ENCODE measurements at regions not wholly inside any gene's neighbourhood (a gene's known extent, or its start where the extent isn't known, plus 50 kb on each side); places are given as distances from the start of the nearest gene placed in this dataset.
"Not testable (repeated sequence)": the region's sequence is repeated elsewhere in the genome, so short reads cannot be mapped to it uniquely, and the experiment has no call there.

DNA sequence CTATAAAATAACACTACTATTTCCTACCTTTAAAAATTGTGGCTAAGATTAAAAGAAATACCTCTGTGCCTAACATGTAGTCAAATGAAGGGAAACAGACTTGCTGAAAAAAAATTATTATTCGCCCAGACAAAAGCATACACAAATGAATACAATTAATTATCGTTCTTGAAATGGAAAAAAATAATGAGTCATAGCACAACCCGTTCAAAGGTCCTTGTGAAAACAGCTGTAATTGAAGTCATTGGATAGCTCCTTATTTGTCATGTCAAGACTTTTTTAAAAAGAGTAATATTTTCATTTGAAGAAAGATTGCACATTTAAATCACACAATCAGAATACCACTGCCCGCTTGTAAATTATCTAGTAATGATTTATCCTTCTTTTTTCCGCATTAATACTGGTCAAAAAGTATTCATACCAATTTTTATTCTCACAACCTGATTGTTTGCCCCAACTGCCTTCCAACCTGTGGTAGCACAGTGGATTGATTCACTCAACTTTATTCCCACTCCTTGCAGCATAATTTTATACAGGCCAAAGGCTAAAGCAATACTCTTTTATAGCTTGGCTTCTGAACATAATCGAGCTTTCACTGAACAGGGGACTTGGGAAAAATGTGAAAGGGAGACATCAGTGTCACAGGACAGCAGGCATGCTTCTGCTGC, 655.2 kb upstream of the MAP3K7 start:
- no peak for DNase-seq

DNA sequence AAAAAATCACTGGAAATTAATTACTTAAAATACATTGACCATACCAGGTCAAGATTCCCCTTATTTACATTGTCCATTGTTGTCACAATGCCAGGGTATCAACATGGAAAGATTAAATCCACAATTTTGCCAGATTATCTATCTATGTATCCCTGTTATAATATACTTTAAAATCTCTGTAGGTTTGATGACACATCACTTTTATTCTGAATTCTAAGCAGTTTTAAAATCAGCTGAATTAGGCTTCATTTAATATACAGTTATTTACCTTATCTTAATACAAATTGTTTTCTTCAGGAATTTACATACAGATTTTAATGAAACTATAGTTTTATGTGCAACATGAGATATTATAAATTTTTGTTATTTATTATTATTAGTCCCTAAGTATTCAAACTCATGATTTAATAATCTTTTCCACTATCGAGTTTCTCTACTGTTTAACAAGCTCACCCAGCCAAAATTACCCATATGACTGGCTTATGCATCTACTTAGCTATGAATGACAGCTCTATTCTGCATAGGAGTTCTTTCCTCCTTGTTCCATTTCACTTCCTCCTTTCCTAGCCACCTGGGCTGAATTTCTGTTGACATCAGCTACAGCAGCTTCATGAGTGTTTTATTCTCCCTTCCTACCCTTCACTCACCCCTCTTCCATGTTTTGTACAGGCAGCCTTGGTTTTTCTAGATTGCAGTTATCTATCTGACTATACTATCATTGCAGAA, 654.2 kb upstream of the MAP3K7 start:
- no peak for DNase-seq

DNA sequence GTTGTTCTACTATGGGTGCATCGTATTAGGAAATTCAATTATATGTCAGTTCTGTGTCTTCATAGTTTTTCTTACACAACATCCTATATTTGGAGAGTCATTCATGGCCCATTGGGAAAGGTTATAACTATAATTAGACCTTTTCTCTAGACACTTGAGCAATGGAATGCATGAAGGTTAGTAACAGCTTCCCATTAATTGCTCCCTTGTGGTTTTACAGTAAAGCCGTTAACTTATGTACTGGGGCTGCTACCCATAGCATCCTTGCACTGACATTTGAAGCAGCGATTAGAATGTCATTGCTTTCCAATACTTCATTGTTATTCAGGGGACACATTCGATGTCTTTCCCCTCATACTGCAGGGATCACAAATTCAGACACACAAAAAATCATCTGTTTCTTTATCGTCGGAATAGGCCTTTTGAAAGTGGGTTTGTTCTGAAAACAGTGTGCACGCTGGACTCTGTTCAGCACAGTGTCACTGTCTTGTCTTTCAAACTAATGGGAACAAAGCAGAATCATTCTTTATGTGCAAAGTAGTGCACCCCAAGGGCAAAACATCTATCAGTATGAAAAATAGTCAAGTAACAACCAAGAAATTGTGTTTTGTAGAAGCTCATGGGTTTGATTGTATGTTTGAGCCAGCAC, 634.3 kb upstream of the MAP3K7 start:
- no peak for DNase-seq

DNA sequence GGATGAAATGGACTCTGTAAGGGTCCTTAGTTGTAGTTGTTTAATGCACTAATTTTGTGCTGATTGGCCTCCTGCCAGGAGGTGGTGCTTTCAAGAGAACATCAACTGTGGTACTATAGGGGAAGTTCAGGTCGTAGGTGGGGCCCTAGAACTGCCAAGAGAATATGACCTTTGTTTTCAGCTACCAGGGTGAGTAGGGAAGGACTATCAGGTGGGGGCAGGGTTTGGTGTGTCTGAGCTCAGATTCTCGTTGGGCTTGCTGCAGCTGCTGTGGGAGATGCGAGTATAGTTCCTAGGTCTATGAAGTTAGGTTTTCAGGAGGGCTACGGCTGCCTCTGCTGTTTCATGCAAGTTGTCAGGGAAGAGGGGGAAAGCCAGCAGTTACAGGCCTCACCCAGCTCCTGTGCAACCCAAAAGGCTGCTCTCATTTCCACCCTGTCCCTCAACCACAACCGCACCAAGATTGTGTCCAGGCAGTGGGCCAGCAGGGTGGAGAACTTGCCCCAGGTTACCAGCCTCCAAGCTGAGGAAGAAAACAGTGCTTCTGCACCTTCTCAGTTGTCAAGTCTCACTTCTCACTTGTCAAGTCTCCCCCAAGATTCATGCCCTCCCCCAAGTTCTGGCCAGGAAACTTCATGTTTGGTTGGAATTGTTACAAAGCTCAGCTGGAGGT, 626.5 kb upstream of the MAP3K7 start:
- DNase-seq, result no peak

DNA sequence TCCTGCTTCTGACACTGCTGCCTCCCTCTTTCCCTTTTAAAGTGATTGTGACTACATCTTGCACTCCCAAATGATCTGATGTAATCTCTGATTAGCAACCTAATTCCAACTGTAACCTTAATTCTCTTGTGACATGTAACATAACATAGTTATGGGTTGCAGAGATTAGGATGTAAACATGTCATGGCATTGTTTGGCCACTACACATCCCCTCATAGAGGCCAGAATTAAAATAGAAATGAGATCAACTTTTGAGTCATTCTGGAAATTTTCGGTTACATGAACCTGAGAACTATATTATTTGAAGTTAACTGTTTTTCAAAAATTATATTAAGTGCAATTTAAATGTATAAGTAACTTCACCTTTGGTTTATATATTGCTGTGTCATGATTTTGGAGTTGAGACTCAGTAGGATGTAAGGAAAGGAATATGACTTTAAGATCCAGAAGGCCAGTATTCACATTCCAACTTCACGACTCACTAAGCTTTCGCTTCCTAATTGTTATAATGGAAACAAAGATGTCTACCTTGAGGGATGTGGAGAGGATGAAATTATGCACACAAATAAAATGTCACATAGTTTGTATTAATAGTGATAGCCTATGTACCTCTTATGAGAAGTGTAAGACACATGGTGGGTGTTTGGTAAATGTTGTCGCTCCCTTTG, 611.9 kb upstream of the MAP3K7 start:
- no peak for DNase-seq

DNA sequence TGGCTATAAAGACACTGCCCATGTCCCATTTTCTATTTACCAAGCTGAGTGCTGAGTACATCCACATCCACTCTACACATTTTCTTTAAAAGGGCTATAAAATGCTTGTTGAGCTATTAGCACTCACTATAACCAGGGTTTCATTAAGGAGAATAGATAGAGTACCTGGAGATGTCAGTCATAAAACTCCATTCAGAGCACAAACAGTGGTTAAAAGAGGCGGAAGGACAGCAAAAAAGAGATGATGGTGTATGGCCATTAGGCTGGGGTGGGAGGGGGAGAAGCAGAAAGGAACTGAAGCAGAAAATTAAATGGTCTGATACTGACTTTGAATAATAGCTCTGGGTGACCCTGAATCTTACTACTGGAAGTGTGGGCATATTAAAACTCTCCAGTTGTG, 609.9 kb upstream of the MAP3K7 start:
- no peak for DNase-seq

DNA sequence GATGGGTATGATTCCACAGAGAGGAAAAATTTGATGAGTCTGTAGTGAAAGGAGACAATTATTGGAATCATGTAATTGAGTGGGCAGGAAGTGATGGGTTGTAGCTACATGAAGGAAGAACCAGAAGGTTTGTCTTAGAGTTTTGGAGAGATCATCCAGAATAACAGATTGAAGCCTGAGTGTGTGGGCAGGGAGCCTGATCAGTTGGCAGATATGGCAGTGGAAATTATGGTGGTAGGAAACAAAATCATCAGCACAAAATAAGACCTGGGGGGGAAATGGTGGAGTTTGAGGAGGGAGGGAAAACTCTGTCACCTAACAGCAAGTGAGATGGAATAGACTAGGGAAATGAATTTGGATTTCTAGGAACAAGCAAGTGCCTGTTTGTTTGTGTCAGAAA, 606.6 kb upstream of the MAP3K7 start:
- DNase-seq, result no peak

DNA sequence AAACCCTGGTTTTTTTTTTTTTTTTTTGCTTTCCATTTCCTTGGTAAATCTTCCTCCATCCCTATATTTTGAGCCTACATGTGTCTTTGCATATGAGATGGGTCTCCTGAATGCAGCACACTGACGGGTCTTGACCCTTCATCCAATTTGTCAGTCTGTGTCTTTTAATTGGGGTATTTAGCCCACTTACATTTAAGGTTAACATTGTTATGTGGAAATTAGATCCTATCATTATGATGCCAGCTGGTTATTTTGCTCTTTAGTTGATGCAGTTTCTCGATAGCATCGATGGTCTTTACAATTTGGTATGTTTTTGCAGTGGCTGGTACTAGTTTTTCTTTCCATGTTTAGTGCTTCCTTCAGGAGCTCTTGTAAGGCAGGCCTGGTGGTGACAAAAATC, 603.2 kb upstream of the MAP3K7 start:
- DNase-seq, result not testable (repeated sequence)

DNA sequence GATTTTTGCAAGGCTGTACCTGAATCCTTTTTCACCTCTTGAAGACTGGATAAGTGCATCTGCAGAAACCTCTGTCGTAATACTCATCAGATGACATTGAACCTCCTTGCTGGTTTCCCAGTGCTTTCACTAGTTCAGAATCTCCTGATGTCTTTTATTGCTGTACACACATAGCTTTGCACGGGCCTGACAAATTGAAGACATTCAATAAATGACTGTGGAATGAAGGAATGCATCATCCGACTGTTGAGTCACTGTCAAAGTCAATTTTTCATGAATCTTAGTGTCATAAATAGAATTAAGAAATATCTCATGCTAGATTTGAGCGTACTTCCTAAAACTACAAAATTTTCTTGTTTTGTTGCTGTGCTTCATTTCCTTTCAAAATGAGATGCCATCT, 598.2 kb upstream of the MAP3K7 start:
- no peak for DNase-seq

DNA sequence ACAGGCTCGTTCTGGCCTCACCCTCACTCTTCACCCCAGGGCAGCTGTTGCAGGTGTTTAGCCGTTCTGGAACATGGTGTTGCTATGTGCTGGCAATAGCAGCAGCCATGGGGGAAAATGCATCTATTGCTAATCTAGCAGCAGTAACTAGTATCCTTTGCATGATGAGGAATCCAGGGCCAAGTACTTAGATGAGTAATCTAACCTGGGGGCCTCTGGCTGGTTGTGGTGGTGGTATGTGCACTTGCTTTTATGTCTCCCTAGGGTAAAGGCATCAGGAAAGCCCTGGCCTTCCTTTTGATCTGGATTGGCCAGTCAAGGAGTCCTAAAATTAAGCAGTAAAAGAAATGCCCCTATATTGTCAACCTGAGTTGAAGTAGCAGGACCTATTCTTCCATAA, 594.5 kb upstream of the MAP3K7 start:
- DNase-seq, result no peak

DNA sequence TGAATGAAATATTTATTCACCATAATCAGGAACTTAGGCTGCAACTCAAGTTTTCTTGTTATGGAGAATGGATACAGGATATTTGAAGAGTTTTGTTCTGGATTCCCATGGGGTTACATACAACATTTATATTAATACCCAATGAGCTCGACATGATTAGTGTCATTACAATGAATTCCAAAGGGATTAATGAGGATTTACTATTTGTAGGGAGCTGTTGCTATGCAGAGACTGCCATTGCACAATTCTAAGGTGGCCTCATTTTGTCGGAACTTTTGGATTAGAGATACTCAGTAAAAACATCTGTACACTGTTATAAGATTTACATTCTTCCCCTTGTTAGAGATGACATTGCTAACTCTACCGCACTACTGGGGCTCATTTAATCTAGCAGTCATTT, 586.8 kb upstream of the MAP3K7 start:
- DNase-seq, result no peak

DNA sequence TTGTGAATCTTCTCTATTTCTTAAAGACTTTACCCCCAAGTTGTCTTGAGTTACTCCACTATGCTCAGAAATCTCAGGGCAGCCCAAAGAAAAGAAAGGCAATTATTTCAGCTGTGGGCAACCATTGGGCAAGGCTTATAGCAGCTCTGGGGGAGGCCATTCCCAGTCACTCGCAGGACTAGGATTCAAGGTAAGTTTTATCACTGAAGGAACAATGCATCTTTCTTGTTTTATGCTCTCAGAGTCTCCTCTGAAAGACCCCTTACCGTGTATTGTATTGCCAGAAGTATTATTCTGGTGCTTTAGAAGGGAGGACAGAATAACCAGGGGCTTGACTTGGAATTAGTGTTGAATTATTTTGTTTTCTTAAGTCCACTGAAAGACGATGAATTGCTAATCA, 586.3 kb upstream of the MAP3K7 start:
- no peak for DNase-seq

DNA sequence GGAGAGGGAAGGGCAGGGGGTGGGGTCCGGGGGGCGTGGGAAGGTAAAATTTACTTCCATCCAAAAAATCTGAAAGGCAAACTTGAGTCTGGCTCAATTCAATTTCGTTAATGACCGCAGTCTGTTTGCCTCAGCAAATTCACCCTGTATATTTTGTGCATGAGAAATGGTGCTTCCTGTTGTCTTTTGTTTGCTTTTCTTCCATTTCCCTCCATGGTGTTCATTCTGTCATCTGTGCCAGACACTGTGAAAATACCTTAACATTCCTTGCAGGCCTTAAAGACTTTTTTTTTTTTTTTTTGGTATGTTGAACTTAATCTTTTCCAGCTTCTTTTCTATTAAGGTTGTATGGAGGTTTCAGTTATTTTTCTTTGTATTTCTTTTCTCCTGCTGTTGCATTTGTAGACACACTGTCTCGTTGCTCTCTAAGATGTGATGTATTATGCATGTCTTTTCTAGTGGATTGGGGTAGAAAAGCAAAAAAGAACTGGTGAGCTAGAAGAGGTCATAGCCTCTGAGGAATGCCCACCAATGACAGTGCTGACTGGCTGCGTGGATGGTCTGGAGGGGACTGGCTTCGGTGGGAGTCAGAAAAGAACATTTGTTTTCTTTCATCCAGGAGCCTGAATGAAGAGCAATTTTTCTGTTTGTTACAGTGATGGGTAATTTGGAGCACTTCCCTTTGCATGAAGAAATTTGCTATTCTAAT, 585.0 kb upstream of the MAP3K7 start:
- DNase-seq, result no peak

DNA sequence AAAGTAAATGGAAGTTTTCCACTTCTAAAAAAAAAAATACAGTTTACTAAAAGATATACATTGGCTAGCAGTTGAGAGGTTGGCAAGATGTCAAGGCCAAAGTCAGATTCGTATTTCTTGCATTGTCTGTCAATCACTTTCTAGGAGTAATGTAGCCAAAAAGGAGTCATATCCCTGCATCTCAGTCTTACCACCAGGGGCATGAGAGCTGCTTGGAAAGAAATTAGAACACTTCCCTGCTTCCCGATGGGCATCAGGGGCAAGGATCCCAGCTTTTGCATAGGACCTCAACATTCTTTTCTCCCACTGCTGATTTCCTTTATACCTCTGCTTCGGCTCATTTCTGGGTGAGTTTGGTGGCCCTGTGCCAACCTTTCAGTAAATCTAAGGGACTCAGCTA, 581.0 kb upstream of the MAP3K7 start:
- no peak for DNase-seq

DNA sequence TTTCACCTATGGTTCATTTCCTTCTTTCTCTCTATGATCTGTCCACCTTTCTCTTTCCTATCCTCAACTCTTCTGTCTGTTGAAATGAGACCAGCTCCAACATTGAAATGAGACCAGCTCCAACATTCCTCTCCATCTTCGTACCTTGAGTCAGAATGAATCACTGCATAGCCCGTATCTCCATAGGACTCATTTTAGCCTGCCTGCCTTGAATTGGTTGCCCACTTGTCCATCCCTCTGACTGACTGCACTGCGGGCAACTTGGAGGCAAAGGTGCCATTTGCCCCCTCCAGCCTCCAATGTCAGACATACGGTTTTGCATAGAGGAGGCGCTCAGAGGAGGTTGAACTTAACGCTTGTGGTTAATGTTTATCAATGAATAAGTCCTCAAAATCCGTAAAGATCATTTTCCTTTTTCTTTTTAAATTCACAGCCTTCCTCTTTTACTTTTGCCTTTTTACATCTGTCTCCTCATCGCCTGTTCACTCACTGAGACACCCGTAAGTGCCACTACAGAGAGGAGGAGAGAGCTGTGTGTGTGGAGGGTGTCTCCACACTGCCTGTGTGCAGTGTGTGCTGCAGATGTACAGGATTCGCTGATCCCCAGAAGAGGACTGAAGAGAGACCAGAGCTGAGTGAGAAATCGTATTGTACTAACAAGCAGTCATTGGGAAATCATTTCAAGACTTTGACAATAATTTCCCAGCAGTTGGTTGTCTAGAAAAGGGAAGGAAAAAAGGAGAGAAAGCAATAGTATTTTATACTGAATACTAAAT, 579.6 kb upstream of the MAP3K7 start:
- DNase-seq, result no peak

DNA sequence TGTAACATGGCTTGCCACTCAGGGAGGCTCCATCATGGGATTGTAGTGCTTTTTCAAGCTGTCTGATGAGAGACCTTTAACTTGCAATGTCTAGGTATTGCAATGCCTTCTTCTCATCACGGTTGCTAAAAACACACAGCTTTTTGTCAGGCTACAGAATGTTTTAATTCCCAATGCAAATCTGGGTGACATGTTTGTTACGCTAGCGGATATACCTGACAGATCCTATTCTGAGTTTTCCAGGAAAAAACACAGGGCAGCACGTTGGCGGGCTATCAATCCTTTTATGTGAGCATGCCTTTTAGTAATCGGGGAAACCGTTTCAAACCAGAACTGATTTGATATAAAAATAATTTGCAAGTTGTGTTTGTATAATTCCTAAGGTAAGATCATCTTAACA, 577.2 kb upstream of the MAP3K7 start:
- DNase-seq, result no peak

DNA sequence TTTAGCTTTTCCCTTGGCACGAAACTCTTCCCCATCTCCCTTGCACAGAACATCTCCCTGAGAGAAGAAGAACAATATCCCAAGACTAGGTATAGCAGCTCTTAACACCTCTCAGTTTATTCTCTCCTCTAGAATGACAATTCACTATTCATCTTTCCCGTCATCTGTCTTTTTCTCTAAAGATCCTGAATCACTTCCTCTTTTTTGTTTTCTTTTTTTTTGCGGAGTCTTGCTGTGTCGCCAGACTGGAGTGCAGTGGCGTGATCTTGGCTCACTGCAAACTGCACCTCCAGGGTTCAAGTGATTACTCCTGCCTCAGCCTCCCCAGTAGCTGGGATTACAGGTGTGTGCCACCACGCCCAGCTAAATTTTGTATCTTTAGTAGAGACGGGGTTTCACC, 574.4 kb upstream of the MAP3K7 start:
- no peak for DNase-seq

DNA sequence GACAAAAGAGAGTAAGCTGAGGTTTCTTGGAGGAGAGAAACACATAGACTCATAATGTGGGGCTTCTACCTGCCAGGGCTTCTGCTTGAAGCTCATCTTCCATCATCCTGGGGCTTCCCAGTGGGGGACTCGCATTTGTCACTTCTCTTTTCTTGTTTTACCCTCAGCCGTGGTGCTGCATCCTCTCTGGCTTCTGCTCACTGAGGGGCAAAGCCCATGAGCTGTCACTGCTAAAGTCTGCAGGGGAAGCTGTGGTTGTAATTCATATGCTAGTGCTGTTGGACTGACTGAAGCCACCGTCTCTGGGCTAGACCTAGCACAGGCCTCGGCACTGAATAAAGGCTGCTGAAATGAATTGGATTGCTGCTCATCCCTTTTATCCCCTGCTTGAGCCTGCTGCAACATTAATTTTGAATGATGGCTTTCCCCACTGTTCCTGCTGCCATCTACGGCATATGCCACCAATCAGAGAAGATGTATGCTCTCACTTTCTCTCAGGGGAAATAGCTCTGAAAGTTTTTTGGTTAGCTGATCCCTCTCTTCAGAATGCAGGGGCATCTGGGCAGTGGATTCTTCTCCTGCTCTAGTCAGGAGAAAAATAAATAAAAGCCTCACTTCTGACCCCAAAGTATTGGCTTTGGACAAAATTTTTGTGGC, 568.4 kb upstream of the MAP3K7 start:
- DNase-seq, result no peak

DNA sequence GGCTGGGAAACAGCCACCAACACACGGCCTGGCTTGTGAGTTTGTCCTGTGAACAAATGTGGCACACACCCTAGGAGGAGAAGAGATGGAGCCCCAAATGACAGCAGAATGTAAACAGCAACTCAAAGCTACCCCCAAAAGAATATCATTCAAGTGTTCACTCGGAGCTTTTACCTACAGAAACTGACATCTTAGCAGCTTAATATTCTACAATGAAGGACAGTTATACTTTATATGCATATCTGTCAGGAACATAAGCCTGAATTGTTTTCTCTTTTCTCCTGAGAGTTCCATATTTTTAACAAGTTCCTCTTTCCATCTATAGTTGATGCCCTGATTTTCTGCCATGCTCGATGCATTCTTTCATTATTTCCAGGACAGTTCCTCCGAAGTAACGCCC, 566.0 kb upstream of the MAP3K7 start:
- no peak for DNase-seq

DNA sequence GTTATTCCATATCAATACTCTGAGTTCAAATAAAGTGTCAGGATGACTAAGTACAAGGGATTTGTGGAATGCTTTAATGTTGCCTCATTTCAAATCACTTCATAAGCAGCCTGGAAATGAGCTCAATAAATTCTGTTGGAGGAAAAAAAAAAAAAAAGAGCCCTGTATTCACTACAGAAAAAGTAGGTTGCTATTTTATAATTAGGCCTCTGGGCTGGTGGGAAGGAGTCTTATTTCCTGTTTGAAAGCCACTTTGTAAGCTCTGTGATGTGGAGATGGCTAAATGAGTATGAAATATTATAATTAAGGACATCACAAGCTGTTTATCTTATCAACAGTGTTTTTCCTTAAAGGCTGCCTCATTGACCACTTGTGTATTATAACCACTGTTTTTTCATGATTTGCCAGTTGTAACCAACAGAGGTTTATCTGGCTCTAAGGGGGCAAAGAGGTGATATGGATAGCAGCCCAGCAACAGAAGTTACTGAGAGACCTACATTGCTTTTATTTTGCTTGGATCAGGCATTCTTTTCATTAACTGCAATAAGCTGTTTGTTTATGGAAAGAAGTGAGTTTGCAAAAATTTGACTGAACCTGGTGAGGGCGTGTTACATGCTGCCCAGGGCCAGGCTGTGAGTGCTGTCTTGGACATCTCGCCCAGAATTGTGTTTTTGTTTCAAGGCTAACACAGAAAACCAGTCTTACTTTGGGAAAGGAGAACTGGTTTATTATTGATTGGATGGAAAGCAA, 563.3 kb upstream of the MAP3K7 start:
- no peak for DNase-seq

Data from NCI-H187 (cell line).